Pancreas (tissue), 10 donors: ENCODE measurements at regions not wholly inside any gene's neighbourhood (a gene's known extent, or its start where the extent isn't known, plus 50 kb on each side); places are given as distances from the start of the nearest gene placed in this dataset.

ENCODE experiments used
- ATAC-seq, 4 donors: fragments of 200-7000 bp; cut with Tn5 transposase; one replicate each; pipeline versions ENCODE4 v1.8.0 to v1.9.1; 2020; ENCODE audit warnings: mild to moderate bottlenecking in 4 of 4, moderate library complexity in 4 of 4
- DNase-seq, 6 donors: peaks; one replicate each; pipeline ENCODE4 v3.0.0-alpha.2; 2020
- FAIRE-seq: peaks from 2 replicates; lab custom pipeline; 2012; peaks lifted over from hg19 to GRCh38; lab: Jason Lieb, UNC
- H3K27ac ChIP-seq, 4 donors: fragments of 200-600 bp; sonication (generic); 1 replicate in 3 of 4; 2 replicates in 1 of 4; pipeline versions ENCODE4 v1.5.0 to v1.8.0; 2020
- H3K27me3 ChIP-seq, 4 donors: fragments of 200-600 bp; one replicate each; pipeline ENCODE4 v1.8.0; 2021
- H3K36me3 ChIP-seq, 3 donors: fragments of 200-600 bp; sonication (generic) in 1 of 3; one replicate each; pipeline versions ENCODE4 v1.5.0 to v1.8.0; 2020 to 2021
- H3K4me1 ChIP-seq, 3 donors: fragments of 200-600 bp; one replicate each; pipeline ENCODE4 v1.8.0; 2021
- H3K4me3 ChIP-seq, 4 donors: fragments of 200-600 bp; sonication (generic) in 2 of 4; one replicate each; pipeline versions ENCODE4 v1.5.0 to v1.8.0; 2020 to 2021
- H3K9me3 ChIP-seq, 4 donors: fragments of 200-600 bp; one replicate each; pipeline ENCODE4 v1.8.0; 2021
- CTCF ChIP-seq, 4 donors: fragments of 200-600 bp; sonication (generic) in 3 of 4; IDR thresholded peaks; one replicate each; pipeline versions ENCODE4 v1.5.0 to v1.8.0; 2021; ENCODE audit warnings: antibody characterized with exemption in 4 of 4
- WGBS, 2 donors: extraction: QIAGEN DNeasy Blood & Tissue Kit; methylation state at CpG; one replicate each; pipeline ENCODE4 v1.1.7; 2013; 5-methylcytosine and 5-hydroxymethylcytosine counted together
- intact Hi-C, 3 donors: fragments of 100-400 bp; cut with DNase I; formaldehyde crosslinking; loops; one replicate each; pipeline versions ENCODE4 v1.11.1 to v1.14.2; 2022
- donor health status: healthy with polysubstance abuse.
- donor health status: DM: no; HTN: no; CAD: no; lungs with moderate emphysema.
- donor health status: DM: no; HTN: no; CAD: no.
- donor health status: control.
- donor health status: control.
- donor health status: Bipolar disorder and iron deficiency.
- donor health status: DM: yes; HTN: yes; CAD: no.
- donor health status: DM: no; HTN: no; CAD: no.
- donor health status: DM: no; HTN: no; CAD: no.
- donor health status: DM: yes; HTN: yes; CAD: no.

GRCh38 chr5:110134963-110135935 lies 445.5 kb downstream of the MAN2A1 start:
- no peak for DNase-seq
- FAIRE-seq, result no peak
- no peaks in the 10 kb centered on the region for H3K4me1 ChIP-seq
- no peak overlapping the region for H3K4me3 ChIP-seq
- no peaks in the 10 kb centered on the region for H3K27me3 ChIP-seq
- ATAC-seq, result no peak
- no peak overlapping the region for H3K27ac ChIP-seq
- 67 to 78% methylated on average over 11 of the region's 11 CpGs for WGBS, 2 donors
- H3K9me3 ChIP-seq, result no peaks in the 10 kb centered on the region
- no peaks in the 10 kb centered on the region for H3K36me3 ChIP-seq
- no peak for TF ChIP-seq CTCF (IDR thresholded peaks at IDR 0.05)
- intact Hi-C loops, result no loop called here

- Histone ChIP-seq H3K4me3 (no peak overlapping the region), H3K9me3 (no peaks in the 10 kb centered on the region), H3K27me3 (no peaks in the 10 kb centered on the region), H3K36me3 (no peaks in the 10 kb centered on the region), H3K27ac (no peak overlapping the region), H3K4me1 (no peaks in the 10 kb centered on the region)
- FAIRE-seq (no peak), DNase-seq (no peak), ATAC-seq (no peak)
- WGBS, 2 donors, result 60 to 68% methylated on average over 5 of the region's 5 CpGs
- TF ChIP-seq CTCF (IDR thresholded peaks at IDR 0.05), result no peak
- intact Hi-C loops, result no loop called here
Observed at GRCh38 chr5:110150199-110150598, 460.5 kb downstream of the MAN2A1 start.

- H3K27ac ChIP-seq, result no peak overlapping the region
- TF ChIP-seq CTCF (IDR thresholded peaks at IDR 0.05), result no peak
- no peak overlapping the region for H3K4me3 ChIP-seq
- no peaks in the 10 kb centered on the region for H3K4me1 ChIP-seq
- WGBS, 2 donors, result 47 to 51% methylated on average over 1 of the region's 1 CpG
- intact Hi-C loops, result no loop called here
- no peaks in the 10 kb centered on the region for H3K36me3 ChIP-seq
- ATAC-seq (no peak), FAIRE-seq (no peak), DNase-seq (no peak)
- H3K9me3 ChIP-seq, result no peaks in the 10 kb centered on the region
- no peaks in the 10 kb centered on the region for H3K27me3 ChIP-seq
Observed at GRCh38 chr5:110159202-110159601, 469.5 kb downstream of the MAN2A1 start.

- DNase-seq (no peak), FAIRE-seq (no peak), ATAC-seq (no peak)
- no peaks in the 10 kb centered on the region for H3K27me3 ChIP-seq
- H3K27ac ChIP-seq, result no peak overlapping the region
- H3K9me3 ChIP-seq, result no peaks in the 10 kb centered on the region
- no peak overlapping the region for H3K4me3 ChIP-seq
- 74 to 88% methylated on average over 2 of the region's 2 CpGs for WGBS, 2 donors
- no peaks in the 10 kb centered on the region for H3K36me3 ChIP-seq
- TF ChIP-seq CTCF (IDR thresholded peaks at IDR 0.05), result no peak
- intact Hi-C loops, result no loop called here
- no peaks in the 10 kb centered on the region for H3K4me1 ChIP-seq
Observed at GRCh38 chr5:110161162-110161561, 471.4 kb downstream of the MAN2A1 start.

GRCh38 chr5:110165366-110165765 lies 475.6 kb downstream of the MAN2A1 start:
- DNase-seq, result no peak
- H3K27me3 ChIP-seq, result no peaks in the 10 kb centered on the region
- H3K9me3 ChIP-seq, result no peaks in the 10 kb centered on the region
- FAIRE-seq, result no peak
- no peaks in the 10 kb centered on the region for H3K36me3 ChIP-seq
- intact Hi-C loops, result no loop called here
- no peak for TF ChIP-seq CTCF (IDR thresholded peaks at IDR 0.05)
- H3K27ac ChIP-seq, result no peak overlapping the region
- no peak for ATAC-seq
- H3K4me1 ChIP-seq, result no peaks in the 10 kb centered on the region
- H3K4me3 ChIP-seq, result no peak overlapping the region
